ENCODE measurements at regions not wholly inside any gene's neighbourhood (a gene's known extent, or its start where the extent isn't known, plus 50 kb on each side); places are given as distances from the start of the nearest gene placed in this dataset.

DNA sequence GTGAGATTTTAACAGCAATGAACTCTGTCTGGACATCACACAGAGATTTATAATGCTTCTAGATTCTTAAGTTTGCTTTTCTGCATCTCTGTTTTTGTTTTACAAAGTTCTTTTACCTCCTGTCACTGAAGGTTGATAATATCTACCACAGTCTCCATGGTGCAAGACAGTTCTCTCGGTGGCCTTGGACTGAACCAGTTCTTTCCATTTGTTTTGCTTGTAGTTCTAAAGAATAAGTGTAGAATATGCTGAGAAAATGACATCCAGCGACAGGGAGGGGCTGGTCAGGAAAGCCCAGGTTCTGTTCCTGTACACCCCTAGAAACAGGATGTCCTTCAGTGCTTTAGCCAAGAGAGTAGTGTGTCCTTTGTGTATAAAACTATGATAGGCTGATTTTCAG lies 1079.5 kb upstream of the INTU start:
- DNase-seq, result no peak

DNA sequence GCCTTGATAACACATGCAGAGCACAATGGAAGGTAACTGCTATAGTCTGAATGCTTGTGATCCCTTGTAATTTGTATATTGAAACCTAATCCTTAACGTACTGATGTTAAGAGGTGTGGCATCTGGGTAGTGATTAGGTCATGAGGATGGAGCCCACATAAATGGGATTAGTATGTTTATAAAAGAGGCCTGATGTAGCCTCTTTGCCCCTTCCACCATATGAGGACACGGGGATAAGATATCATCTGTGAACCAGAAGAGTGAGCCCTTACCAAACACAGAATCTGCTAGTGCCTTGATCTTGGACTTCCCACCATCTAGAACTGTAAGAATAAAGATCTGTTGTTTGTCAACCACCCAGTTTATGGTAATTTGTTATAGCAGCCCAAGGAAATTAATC lies 1074.2 kb upstream of the INTU start:
- no peak for DNase-seq

- DNase-seq, result no peak
These were observed 1072.8 kb upstream of the INTU start for GRCh38 chr4:126559961-126560360.

GRCh38 chr4:126560794-126561193 lies 1072.0 kb upstream of the INTU start:
- DNase-seq, result no peak

DNA sequence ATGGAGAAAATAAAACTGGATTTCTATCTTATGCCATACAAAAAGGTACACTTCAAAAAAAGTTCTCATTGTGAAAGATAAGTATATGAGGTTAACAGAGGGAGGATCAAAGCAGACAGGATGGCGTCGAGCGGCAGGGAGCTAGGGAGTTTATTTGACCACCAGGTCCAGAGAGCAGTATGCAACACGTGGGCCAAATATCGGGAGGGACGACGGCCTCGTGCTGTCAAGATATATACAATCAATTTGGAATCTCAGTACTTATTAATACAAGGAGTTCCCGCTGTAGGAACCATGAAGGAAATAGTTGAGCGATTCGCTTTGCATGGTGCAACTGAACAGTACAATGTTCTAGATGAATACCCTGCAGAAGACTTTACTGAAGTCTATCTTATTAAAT lies 1069.4 kb upstream of the INTU start:
- DNase-seq, result no peak

DNA sequence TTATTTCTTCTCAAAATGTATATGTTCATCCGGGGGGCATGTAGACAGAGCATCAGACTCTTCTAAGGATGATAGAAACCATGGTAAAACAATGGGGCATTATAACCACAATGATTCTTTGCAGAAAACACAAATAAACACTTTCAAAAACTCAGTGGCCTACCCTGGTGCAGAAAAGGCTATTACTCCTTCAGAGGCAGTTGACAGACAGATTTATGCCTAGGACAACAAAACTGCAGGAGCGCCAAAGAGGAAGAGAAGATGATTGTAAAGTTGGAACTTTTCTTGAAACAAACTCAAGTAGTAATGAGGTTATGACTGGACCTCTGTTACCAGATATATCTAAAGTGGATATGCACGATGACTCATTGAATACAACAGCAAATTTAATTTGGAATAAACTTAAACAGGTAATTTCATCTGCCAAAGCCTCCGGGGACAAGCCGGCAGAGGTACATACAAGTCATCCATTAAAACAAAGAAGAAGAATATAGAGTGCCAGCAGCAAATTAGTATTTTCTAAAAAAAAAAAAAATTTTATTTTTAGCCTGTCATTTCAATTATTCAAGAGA lies 1068.4 kb upstream of the INTU start:
- DNase-seq, result no peak

DNA sequence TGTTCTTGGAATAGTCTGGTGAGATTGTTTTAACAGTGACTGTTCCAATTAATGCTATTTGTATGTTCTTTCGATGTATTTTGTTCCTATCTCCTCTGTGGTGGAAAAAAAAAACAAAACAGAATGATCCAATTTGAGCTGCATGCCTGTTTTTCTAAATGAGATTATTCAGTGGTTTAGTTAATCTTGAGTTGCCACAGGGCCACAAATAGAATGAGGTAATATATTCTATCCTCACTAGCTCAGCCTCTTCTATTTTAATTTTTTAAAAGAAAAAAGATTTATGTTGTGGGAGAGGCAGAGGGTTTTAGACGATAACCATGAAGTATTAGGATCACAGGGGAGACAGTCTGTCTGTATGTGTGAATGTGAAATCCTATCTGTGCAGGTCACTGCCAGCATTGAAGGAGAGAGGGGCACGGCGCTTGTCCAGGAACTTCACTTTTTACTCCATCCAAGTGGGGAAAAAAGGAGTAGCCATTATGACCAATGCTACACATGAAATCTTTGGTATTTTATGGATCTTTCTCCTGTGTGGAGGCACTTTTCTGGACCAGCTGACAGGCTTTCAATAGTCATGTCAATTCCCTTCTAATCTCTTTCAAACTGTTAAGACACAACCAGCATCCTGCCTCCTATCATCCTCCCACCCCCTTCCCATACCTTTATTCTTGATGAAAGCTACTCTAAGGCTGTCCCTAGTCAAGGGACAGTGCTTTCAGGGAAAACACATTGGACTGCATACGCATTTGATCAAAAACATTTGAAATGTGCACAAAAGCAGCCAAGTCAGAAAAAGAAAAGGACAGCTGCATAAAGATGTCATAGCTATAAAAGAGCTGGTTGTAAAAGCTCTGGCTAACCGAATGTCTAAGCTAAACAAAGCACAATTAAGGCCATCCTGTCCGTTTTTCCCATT lies 1063.8 kb upstream of the INTU start:
- no peak for DNase-seq

GRCh38 chr4:126572264-126572663 lies 1060.5 kb upstream of the INTU start:
- DNase-seq, result no peak

DNA sequence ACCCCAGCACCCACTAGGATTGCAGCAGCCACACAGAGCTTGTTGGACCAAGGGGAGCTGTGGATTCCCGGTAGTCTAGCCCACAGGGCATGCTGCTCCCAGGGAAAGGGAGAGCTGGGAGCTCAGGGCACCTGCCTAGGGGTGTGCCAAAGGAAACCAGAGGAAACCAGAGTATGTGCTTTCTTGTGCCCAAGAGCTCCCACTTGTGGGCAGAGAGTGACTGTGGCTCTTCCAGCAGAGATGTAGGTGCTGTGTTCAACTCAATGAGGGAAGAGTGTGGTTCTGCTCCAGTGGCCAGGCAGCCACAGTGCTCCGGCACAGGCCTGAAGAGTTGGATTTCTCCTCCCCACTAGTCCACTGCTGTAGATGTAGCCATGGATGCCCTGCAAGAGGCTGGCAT lies 1050.0 kb upstream of the INTU start:
- DNase-seq, result no peak

DNA sequence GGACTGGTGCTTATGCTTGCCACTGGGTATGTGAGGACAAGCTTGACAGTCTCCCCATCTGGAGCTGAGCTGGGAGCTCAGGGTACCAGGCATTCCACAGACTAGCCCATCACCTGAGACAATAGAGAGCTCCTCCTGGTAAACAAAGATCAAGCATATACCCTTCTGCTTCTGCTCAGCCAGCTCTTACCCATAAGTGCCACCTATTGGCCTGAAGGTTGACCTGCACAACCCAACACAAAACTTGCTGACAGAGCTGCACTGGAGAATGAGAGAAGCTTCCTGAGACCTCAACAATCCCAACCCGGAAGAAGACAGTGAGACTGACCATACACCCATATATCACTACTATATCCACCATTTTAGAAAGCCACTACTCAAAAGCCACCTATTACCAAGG lies 1049.2 kb upstream of the INTU start:
- DNase-seq, result no peak

DNA sequence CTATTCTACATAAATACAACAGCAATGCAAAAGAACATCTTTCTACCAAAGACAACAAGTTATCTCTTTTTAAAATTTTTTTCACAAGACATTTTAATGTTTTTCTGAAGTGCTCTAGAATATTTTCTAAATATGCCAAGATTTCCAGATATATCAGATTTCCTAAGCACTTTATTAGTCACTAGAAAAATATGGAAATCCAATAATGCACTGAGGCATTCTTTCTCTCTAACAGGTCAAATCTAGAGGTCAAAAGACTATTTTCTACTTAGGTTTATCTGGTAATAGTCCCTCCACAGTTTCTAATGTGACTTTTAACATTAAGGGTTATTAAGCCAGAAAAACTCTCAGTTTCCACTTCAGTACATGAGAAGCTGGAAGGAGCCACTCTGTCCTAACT lies 1041.2 kb upstream of the INTU start:
- DNase-seq, result no peak

GRCh38 chr4:126592088-126592487 lies 1040.7 kb upstream of the INTU start:
- no peak for DNase-seq

DNA sequence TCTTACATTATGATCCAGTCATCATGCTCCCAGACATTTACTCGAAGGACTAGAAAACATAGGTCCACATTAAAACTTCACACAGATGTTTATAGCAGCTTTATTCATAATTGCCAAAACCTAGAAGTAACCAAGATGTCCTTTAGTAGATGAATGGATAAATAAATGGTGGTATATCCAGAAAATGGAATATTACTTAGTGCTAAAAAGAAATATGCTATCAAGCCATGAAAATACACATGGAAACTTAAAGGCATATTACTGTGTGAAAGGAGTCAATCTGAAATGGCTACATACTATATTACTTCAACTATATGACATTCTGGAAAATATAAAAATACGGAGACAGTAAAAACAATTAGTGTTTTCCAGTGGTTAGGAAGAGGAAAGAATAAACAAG lies 1039.1 kb upstream of the INTU start:
- no peak for DNase-seq

DNA sequence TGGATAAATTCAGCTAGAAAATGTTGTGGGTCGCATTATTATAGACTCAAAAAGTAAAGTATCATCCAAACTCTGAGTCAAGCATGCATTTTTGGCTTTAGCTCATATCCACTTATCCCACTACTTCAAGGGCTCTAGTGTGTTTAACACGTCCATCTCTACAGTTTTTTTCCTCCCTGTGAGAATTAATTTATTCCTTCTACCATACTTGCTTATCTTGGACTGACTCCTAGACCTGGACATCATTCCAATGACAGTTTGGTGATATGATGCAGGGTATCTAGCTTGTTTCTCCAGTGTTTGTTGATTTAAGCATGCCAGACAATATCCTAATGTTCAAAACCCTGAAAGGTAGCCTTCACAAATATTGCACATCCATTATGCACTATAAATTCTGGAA lies 1037.1 kb upstream of the INTU start:
- DNase-seq, result no peak

DNA sequence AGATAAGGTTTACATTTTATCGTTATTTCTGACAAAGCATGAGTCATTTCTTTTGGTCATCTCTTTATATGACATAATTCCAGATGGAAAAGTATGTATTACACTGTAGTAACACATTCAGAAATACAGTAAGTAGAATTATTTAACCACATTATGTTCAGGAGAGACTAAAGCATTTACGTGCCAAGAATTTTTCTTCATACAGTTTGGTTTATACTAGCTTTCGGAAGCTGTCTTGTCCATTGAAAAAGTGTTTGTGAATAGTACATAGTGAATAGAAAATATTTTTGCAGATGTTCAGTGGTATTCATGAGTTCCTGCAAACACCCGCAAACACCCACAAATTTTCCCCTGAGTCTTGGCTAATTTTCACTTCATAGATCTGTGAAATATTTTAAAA lies 1033.0 kb upstream of the INTU start:
- DNase-seq, result no peak

GRCh38 chr4:126603210-126603609 lies 1029.5 kb upstream of the INTU start:
- no peak for DNase-seq

DNA sequence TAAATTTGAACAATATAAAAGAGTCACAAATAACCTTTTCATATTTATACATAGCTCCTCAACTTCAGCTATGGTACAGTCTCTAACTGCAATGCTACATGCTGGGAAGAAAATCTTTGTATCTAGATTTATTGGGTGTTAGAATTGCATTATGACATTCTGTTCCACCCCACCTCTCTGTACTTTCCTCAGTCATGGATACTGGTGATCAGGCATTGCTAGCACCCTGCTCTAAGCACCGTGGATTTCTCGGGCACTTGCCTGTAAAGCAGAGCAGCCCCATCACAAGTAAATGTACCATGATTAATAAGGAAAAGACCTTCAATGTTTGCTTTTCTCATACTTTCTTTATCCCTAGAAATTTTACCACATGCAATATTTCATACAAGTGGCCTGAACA lies 1028.9 kb upstream of the INTU start:
- DNase-seq, result no peak

- DNase-seq, result no peak
These were observed 1028.4 kb upstream of the INTU start for GRCh38 chr4:126604268-126604867.

DNA sequence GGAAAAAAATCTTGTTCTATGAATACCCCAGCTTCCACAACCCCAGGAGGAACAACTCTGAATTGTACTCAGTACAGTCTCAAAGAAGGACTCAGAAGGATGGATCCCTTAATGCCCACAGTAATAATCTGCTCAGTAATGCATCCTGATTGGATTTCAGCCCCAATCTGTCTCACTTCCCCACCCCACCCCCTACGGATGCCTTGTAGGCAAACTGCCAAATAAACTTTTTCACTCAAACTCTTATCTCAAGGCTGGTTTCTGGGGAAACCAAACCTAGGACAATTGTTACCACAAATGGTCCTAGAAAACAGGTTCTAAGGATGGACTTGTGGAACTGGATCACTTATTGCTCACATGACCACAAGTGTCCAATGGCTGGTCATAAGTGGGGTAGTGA lies 1021.8 kb upstream of the INTU start:
- no peak for DNase-seq

GRCh38 chr4:126611900-126612299 lies 1020.9 kb upstream of the INTU start:
- DNase-seq, result no peak

DNA sequence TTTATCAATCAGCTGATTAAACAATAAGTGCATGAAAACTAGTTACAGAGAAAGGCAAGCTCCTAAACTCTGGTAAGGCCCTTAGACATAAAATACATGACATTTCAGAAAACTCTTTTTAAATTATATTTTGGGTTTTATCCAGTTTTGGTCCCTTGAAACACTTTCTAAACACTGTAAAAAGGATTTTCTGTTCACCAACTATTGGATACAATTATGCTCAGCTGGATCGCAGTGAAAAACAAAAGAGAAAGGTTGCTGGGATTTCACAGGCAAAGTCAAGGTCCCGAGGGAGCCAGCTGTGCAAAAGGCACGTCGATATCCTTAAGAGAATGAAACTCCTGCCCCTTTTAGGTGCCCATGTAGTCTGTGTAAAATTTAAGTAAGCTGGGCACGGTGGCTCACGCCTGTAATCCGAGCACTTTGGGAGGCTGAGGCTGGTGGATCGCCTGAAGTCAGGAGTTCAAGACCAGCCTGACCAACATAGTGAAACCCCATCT lies 1018.4 kb upstream of the INTU start:
- no peak for DNase-seq

DNA sequence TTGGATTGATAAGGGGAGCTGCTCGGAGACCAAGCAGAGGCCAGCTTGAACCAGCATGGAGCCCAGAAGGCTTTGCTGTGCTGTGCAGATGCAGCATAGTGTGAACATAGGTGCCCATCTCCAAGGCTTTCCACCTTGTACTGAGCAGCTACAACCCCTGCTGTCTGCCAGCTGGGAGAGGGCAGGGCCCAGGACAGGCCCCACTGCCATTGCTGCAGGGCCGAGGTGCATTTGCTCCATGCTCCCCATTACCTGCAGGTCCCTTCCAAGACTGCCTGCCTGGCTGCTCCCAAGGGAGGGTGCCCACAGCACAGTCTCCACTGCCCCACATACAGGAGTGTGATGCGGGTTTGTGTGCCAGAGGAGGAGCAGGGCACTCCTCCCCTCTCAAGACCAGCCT lies 1016.0 kb upstream of the INTU start:
- DNase-seq, result no peak

DNA sequence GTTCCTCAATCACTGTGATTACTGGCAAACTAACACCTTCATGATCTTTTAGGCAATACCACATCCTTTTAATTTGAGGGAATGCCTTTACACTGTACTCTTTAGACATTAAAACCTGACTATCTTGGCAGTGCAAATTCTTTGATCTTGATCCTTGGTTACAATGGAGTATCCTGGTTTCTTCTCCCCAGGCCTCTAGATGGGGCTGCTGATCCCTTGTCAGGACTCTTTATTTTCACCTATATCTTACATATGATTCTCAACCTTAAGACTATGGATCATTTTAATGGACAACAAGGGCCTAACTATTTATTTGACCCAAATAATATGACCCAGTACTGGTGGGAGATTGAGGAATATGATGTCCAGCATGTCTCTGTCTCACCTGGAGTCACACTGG lies 1005.5 kb upstream of the INTU start:
- no peak for DNase-seq

GRCh38 chr4:126628933-126629332 lies 1003.8 kb upstream of the INTU start:
- no peak for DNase-seq

Measured in stimulated activated CD4-positive, alpha-beta T cell treated with anti-CD3 and anti-CD28 coated beads, Interleukin-2, amount 100 ng/mL, for 48 hours (primary cell).